T1000 (cell line): ENCODE measurements at regions not wholly inside any gene's neighbourhood (a gene's known extent, or its start where the extent isn't known, plus 50 kb on each side); places are given as distances from the start of the nearest gene placed in this dataset.
"Not testable (repeated sequence)": the region's sequence is repeated elsewhere in the genome, so short reads cannot be mapped to it uniquely, and the experiment has no call there.

ENCODE experiments used
- DNase-seq: peaks from one replicate; lab custom pipeline; 2025; ENCODE audit warnings: mixed read lengths; lab: John Stamatoyannopoulos, UW

DNA sequence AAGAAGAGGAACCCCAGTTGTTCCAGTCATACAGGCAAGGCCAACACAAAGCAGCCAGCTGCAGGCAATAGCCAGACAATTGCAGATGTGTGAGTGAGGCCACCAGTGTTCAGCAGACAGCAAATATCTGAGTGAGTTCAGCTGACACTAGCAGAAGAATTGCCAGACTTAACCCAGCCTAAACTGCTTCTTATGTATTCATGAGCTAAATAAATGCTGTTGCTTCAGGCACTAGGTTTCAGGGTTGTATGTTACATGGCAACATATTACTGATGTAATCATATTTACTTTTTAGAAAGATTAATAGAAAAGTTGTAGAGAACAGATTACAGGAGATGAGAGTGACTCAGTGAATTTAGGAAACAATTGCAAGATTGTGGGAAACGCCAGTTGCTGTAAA, 129.8 kb upstream of the CHODL start:
- DNase-seq = no peak

DNA sequence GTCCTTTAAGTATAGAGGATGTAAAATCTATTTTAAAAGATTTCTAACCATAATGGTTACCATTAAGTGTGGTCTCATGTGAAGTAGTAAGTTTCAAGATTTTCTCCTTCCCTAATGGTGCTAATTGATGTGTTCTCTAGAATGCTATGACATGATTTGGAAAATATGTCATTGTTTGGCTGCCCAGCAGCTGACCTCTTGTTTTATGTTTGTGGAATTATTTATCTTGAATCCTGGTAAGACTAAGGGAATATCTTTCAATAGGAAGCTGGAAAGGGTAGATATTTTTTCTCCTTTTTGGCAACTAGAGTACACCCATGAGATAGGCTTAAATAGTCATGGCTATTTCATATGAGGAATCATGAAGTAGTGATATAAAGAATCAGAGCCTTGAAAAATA, 139.8 kb upstream of the CHODL start:
- DNase-seq = no peak

DNA sequence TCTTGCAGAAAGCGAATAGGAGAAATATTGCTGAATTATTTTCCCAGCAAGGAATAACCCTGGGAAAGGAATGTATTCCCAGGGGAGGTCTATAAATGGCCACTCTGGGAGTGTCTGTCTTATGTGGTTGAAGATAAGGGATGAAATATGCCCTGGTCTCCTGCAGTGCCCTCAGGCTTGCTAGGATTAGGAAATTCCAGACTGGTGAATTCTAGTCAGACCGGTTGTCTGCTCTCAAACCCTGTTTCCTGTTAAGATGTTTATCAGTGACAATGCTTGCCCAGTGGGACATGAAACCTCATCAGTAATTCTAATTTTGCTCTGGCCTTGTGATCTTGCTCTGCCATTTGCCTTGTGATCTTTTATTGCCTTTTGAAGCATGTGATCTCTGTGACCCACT, 148.2 kb upstream of the CHODL start:
- DNase-seq = not testable (repeated sequence)

DNA sequence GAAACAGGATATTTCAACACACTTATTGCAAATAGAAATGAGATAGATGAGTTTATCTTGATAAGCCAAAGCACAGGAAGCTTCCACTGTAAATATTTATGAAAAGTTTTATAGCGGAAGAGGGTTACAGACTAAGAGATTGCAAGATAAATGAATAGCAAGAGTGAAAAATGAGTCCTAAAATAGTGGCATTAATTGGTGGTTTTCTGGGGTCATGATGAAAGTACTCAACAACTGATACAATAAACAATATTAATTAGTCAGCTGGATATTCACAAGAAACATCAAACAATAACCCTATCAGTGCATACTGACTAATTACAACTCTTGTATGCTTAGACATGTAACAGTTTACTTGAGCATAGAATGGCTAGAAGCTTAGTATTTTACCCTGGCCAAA, 154.8 kb upstream of the CHODL start:
- DNase-seq = no peak

DNA sequence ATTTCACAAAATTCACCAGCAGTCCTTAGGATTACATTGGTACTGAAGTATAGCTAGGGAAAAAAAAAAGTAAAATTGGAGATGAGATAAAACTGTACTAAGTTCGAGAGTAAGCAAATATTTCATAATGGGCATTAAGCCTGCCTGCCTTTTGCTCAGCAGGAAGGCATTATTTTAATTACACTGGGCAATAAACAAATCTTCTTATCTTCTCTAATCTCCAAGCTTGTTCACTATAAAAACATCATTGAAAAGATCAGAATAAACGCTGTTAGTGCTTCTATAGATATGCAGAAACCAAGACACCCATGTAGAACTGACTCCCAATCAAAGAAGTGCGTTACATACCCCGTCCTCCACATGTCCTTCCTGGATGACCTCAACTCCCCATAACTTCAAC, 174.2 kb upstream of the CHODL start:
- no peak for DNase-seq

DNA sequence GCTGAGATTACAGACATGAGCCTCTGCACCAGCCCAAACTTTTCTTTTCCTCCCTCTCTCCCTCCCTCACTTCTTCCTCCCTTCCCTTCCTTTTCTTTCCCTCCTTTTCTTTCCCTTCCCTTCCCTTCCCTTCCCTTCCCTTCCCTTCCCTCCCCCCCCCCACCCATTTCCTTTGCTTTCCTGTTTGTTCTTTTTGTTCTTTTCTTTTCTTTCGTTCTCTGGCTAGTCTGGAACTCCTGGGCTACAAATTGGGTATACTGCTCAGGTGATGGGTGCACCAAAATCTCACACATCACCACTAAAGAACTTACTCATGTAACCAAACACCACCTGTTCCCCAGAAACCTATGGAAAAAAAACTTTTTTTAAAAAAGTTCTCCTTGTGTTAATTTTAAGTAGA, 174.8 kb upstream of the CHODL start:
- DNase-seq = no peak

DNA sequence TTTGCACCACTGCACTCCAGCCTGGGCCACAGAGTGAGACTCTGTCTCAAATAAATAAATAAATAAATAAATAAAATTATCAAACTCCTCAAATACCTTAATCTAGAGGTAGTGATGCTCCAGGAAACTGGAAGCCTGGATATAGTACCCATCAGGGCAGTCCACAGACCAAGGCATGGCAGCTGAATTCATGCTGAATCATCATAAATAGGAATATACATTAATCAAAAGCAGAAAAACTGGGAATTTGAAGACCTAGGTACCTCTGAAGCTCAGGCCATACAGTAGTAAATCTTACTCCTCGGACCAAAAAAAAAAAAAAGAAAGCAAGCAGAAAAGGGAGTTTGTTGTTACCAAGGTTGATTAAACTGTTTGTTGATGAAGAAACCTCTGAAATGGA, 184.2 kb upstream of the CHODL start:
- no peak for DNase-seq

DNA sequence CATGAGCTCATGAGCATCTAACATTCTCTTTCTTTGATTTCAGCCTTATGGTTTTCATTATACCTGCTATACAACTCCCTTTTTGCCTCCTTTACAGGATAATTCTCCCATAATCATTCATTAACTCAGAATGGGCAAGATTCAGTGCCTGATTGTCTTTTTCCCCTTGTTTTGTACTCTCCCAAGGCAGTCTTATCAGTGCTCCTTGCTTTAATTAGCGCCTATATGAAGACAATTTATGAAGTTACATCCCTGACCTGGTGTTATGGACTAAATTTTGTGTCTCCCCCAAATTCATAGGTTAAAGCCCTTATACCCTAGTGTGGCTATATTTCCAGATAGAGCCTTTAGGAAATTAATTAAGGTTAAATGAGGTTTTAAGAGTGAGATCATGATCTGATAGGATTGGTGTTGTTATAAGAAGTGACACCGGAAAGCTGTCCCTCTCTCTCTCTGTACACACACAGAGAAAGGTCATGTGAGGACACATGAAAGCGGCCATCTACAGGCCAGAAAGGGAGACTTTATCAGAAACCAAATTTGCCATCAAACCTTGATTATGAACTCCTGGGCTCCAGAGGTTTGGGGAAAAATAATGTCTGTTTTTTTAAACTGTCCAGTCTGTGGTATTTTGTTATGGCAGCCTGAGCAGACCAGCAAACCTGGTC, 185.8 kb upstream of the CHODL start:
- DNase-seq = no peak

DNA sequence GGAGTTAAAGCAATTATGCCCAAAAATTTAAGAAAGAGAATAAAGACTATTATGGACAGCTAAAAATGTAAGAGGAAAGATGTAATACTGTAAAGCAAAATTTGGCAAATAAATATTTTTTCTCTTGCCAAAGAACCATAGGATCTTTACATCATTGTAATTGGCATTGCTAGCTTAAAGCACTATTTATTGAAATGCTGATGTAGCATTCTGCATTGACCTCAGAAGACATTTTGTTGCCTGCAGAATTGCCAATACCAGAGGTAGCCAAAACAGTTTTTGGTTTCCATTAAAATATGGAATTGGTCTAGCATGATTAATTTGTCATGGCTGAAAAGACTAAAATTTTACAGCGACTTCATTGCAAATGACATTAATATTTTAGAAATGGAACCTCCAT, 191.5 kb upstream of the CHODL start:
- no peak for DNase-seq

DNA sequence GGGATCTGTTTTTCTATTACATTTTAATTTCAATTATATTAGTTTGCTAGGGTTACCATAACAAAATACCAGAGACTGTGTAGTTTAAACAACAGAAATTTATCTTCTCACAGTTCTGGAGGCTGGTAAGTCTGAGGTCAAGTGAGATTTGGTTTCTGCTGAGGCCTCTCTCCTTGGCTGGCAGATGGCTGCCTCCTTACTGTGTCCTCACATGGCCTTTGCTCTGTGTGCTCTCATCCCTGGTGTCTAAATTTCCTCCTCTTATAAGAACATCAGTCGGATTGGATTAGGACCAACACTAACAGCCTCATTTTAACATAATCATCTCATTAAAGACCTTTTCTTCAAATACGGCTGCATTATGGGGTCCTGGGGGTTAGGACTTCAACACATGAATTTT, 195.2 kb upstream of the CHODL start:
- no peak for DNase-seq

DNA sequence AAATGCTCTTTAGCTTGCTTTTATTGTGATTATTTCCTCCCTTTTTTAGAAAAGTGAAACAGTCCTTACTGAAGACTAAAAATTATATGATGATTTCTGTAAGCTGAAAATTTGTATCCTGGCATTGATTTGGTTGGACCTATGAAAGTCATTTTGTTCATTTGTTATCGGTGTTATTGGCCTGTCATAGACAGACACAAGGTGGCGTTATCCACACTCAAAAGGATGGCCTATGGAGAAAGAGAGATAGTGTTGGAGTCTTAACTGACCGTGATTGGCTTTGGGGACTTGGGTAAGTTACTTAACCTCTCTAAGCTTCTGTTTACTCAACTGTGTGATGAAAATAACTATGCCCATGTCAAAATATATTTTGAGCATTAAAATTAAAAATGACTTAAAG, 203.6 kb upstream of the CHODL start:
- DNase-seq = no peak

DNA sequence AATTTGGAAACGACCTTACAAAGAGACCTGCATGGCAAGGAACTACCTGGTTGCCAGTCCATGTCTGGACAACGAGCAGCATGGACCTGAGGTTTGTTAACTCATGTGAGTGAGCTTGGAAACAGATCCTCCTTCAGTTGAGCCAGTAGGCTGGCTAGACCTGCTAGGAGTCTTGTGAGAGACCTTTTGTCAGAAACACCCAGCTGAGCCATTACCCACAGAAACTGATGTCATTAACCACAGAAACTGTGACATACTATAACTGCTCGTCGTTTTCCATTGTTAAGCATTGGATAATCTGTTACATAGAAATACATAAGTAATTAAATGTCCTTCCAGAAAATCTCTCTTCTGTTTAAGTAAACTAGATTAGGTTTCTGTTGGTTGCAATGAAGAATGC, 211.1 kb upstream of the C21orf91 start:
- DNase-seq = no peak

DNA sequence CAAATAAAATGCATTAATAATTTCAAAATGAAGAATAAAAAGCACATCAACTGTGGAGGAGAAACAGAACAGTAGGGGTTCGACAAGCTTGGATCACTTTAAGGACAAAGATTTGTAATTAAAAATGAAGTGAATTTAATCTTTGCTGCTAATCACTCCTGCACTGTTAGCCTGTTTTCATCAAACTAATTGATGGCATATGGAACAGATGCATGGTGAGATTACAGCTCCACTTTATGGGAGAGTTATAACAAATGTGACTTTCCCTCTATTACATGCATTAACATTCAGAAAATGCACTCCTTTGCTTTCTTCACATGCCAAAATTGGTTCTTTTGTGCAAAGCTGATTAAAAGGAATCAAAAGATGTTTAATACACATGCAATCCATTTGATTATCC, 207.2 kb upstream of the C21orf91 start:
- no peak for DNase-seq

DNA sequence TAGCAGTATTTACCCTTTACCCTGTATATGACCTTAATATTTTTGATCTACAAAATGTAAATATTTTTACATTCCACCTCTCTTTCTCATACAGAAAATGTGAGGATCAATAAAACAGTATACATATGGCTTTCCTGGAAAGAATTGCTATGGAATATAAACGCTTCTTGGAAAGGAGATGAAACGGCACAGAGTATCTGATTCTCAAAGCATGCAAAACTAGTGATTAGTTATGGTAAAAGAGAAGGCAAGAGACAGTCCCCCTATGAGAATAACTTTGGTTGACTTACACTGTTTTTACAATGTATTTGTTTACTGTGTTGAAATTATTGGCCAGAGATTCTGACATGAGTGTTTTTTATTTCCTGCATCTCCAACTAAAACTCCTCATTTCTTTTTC, 204.6 kb upstream of the C21orf91 start:
- no peak for DNase-seq

DNA sequence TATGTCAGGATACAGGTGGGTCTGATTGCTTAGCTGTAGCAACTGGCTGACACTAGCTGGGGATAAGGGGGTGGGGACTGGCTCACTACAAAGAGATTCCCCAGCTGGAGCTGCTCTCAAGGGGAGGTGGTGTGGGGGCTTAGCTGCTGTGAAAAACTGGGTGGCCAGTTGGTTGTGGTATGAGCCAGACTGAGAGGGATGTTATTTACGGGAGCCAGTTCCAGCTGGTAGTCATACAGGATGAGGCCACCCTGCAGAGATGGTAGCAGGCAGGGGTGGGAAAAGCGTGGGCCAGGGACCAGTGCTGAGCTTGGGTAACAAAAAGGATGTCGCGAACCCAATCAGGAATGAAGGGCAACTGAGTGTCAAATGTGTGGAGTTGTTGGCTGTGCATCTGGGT, 204.0 kb upstream of the C21orf91 start:
- DNase-seq = no peak

DNA sequence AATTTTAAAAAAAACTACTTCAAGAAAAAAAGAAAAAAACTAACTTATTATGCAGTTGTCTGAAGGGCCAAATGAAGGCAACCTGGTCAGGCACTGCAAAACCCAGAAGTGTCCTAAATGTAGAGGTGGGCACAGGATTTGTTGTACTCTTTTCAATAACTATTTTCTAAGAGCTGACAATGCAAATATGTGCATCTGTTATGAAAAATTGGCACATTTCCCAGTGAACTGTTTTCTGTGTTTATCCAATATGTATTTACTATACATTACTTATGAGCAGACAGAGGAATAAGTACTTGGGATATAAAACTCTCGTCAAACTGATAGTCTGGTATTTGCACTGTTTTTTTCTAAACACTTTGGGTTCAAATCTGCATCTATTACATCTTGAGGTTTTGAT, 188.0 kb upstream of the C21orf91 start:
- DNase-seq = no peak

DNA sequence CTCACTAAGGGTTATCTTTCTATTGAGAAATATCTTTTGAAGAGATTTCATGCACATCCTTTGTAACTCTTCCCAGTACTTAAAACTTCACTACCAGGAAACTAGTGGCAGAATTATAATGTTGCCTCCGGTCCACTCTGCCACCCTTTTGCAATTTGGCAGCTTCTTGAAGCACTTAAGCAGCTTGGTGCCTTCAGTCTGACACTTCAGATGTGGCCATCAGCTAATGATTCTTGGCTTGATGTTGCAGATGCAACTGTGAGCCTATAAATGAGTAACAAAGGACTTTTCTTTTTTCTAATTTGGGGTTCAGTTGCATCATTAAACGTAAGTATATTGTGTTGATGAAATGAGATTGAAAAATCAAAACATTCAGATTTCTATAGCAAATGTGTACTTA, 187.5 kb upstream of the C21orf91 start:
- no peak for DNase-seq

DNA sequence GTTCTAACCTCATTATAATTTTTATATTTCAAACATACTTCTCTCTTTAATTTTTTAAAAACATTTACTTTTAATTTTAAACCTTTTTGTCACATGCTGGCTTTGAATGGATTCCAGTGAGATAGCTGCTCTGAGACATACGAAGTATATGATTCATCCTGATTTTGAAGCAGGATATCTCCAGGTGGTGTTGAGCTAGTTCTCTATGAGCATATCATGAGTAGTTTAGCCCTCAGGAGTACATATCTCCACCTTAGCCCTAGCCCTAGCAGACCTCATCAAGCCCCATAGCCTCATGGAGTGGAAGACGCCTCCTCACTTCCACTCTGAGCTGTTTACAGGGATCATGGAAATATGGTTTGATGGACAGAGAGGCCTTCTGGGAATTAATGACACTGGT, 183.2 kb upstream of the C21orf91 start:
- DNase-seq = no peak

DNA sequence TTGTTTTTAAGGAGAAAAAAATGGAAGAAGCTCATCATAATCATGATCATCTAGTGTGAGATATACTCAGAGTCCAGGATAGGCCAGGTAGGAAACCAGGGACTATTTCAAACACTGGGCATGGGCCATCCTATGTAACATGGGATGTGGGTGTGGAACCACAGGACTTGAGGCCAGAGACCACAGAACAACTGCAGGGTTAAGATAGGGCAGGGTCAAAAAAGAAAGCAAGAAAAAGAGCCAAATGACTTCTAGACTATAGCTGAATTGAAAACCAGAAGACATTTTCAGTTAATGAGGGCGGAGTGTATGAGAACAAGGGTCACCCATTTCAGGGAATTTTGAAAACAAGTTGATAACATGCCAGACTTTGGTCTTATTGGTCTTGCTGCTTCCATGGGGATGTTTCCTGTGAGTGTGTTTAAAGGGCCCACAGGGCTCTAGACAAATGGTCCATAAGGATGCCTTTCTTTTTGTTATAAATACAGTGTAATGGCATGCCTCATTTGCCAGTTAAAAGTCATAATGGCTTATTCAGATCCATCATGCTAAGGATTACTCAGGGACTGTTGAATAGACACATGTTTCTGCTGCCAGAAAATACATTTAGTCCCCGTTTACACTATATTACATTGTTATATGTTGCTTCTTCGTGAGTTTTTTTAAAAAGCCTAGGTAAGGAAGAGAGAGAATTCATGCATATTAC, 182.0 kb upstream of the C21orf91 start:
- no peak for DNase-seq

DNA sequence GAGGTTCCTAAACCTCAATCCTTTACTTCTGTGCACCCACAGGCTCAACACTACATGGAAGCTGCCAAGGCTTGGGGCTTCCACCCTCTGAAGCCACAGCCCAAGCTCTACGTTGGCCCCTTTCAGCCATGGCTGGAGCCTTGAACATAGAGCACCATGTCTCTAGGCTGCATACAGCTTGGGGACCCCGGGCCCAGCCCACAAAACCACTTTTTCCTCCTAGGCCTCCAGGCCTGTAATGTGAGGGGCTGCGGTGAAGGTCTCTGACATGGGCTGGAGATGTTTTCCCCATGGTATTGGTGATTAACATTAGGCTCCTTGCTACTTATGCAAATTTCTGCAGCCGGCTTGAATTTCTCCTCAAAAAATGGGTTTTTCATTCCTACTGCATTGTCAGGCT, 179.4 kb upstream of the C21orf91 start:
- DNase-seq = not testable (repeated sequence)

DNA sequence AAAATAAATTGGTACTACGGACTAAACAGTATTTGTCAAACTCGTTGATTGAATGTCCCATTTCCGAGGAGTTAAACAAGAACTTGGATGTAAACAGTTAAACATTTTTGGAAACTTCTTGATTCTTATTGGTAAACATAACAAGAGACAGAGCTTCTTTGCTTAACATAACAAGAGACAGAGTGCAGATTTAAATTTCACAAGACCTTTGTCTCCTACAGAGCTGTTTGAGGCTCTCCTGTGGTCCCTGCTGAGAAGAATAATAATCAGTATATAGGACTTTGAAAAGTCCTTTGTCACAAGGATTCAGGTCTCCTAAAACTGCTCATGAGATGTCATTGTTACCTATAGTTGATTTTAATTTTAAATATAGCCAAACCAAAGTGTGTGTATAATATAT, 170.6 kb upstream of the C21orf91 start:
- DNase-seq = no peak

DNA sequence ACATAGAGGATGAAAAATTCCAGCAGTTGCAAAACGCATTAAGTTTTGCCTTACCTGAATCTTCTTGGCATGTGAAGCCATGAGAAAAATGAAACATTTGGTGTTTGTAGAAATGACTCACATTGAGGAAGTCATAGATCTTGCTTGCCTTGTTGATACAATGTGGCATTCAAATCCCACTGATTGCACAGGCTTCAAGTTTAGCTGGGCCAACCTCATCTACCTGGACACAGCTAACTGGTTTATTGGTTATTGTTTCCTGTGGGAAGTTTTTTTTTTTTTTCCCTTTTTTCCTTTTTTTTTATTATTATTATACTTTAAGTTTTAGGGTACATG, 168.9 kb upstream of the C21orf91 start:
- DNase-seq = no peak

DNA sequence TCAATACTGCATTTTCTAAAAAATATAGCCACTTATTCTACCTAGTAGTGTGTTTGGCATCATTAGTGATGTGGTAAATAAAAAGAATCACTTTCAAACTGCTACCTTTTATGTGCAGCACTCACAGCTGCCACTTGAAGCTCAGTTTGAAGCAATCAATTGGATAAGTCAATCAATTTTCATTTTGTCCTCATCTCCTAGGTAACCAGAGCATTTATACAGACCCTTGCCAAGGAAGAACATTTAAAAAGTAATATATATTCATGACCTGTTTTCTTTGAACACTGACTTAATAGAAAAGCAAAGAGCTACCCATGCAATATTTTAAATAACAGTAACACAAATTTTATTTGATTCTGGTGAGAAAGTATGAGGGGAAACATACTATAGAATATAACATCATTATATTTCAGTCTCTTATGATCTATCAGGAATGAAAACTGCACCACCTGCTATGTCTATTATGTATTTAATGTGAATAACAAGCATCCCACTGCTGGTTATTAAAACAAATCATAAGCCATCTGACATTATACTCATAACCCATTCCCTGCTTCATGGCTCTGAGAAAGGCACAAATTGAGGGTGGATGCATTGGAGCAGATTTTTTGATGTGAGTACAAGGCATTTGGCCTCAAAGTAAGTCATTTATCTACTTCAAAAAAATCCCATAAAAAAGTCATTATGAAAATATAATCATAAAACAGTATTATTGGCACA, 168.4 kb upstream of the C21orf91 start:
- no peak for DNase-seq
